B cell (primary cell): ENCODE measurements at regions not wholly inside any gene's neighbourhood (a gene's known extent, or its start where the extent isn't known, plus 50 kb on each side); places are given as distances from the start of the nearest gene placed in this dataset.

Experiments used
- ATAC-seq: fragments of 200-7000 bp; cut with Tn5 transposase; one replicate; pipeline ENCODE4 v1.10.0; 2021; ENCODE audit warnings: low read depth, mild to moderate bottlenecking, moderate number of reproducible peaks, moderate library complexity
- CTCF ChIA-PET: fragments of 350-600 bp; sonication (Branson Sonifier 250); formaldehyde crosslinking; loops from one replicate; lab custom pipeline; 2021; ENCODE audit warnings: antibody characterized with exemption, inconsistent platforms; lab: Charles Lee
- POLR2A ChIA-PET: fragments of 350-600 bp; sonication (Branson Sonifier 250); formaldehyde crosslinking; loops from one replicate; lab custom pipeline; 2021; ENCODE audit warnings: antibody characterized with exemption; lab: Charles Lee
- DNase-seq: peaks from one replicate; pipeline ENCODE4 v3.0.0; 2013
- H2AFZ ChIP-seq: 2 replicates; pipeline ENCODE4 v1.6.1; 2012; ENCODE audit warnings: mild to moderate bottlenecking, low read depth, low read length; ENCODE audit not compliant: insufficient read depth, poor library complexity, severe bottlenecking
- H3K27ac ChIP-seq, 2 donors: 1 replicate in 1 of 2; 2 replicates in 1 of 2; pipeline ENCODE4 v1.5.1; 2012 to 2013; ENCODE audit warnings: low read length in 2 of 2, mild to moderate bottlenecking in 2 of 2, moderate library complexity in 1 of 2
- H3K27me3 ChIP-seq, 4 experiments: fragments of 200-600 bp in 1 of 4; sonication (generic) in 1 of 4; replicated peaks in 1 of 4; 1 replicate in 2 of 4; 2 replicates in 2 of 4; pipeline versions ENCODE4 v1.6.1 to v1.7.0; 2013 to 2016; ENCODE audit warnings: low read length in 3 of 4, mild to moderate bottlenecking in 2 of 4, mixed read lengths in 1 of 4, moderate library complexity in 1 of 4; ENCODE audit not compliant: insufficient read depth in 4 of 4, control insufficient read depth in 3 of 4; ENCODE audit errors: control extremely low read depth in 1 of 4
- H3K36me3 ChIP-seq, 2 experiments: replicated peaks in 1 of 2; 1 replicate in 1 of 2; 2 replicates in 1 of 2; pipeline versions ENCODE4 v1.6.1 to v1.7.1; 2013; ENCODE audit warnings: low read length in 1 of 2; ENCODE audit not compliant: insufficient read depth in 2 of 2, control insufficient read depth in 1 of 2; ENCODE audit errors: control extremely low read depth in 1 of 2, extremely low read depth in 1 of 2
- H3K4me1 ChIP-seq, 2 donors: fragments of 200-600 bp in 1 of 2; sonication (generic) in 1 of 2; 1 replicate in 1 of 2; 2 replicates in 1 of 2; pipeline versions ENCODE4 v1.5.1 to v1.6.1; 2013 to 2017; ENCODE audit warnings: low read length in 2 of 2; ENCODE audit not compliant: control insufficient read depth in 2 of 2, insufficient read depth in 2 of 2
- H3K4me2 ChIP-seq: replicated peaks from 2 replicates; pipeline ENCODE3; 2012; ENCODE audit warnings: mild to moderate bottlenecking, low read depth, low read length; ENCODE audit not compliant: poor library complexity, severe bottlenecking
- H3K4me3 ChIP-seq, 5 experiments: fragments of 200-600 bp in 1 of 5; sonication (generic) in 1 of 5; 1 replicate in 3 of 5; 2 replicates in 2 of 5; pipeline versions ENCODE4 v1.5.1 to v1.7.0; 2011 to 2016; ENCODE audit warnings: low read length in 4 of 5, mild to moderate bottlenecking in 4 of 5, low read depth in 2 of 5, control low read depth in 1 of 5, moderate library complexity in 1 of 5; ENCODE audit not compliant: insufficient read depth in 1 of 5; ENCODE audit errors: control extremely low read depth in 1 of 5, extremely low read depth in 1 of 5
- H3K79me2 ChIP-seq: fragments of 200-600 bp; sonication (generic); one replicate; pipeline ENCODE4 v1.6.0; 2016; ENCODE audit warnings: low read length; ENCODE audit not compliant: control insufficient read depth, insufficient read depth
- H3K9ac ChIP-seq: fragments of 200-600 bp; sonication (generic); 2 replicates; pipeline ENCODE4 v1.6.1; 2017; ENCODE audit warnings: mild to moderate bottlenecking, low read length, moderate library complexity
- H3K9me3 ChIP-seq, 3 donors: one replicate each; pipeline versions ENCODE4 v1.6.1 to v1.7.1; 2013; ENCODE audit warnings: low read length in 2 of 3; ENCODE audit not compliant: control insufficient read depth in 2 of 3, insufficient read depth in 1 of 3; ENCODE audit errors: control extremely low read depth in 1 of 3
- H4K20me1 ChIP-seq: 2 replicates; pipeline ENCODE4 v1.6.0; 2012; ENCODE audit warnings: mild to moderate bottlenecking, low read length; ENCODE audit not compliant: insufficient read depth, control insufficient read depth, poor library complexity, severe bottlenecking
- H3K27ac Mint-ChIP-seq: one replicate; pipeline ENCODE4 v1.8.0; 2021; ENCODE audit warnings: mixed read lengths
- H3K27me3 Mint-ChIP-seq: one replicate; pipeline ENCODE4 v1.8.0; 2021; ENCODE audit warnings: mixed read lengths
- H3K4me1 Mint-ChIP-seq: one replicate; pipeline ENCODE4 v1.8.0; 2021; ENCODE audit warnings: mixed read lengths
- H3K4me3 Mint-ChIP-seq: one replicate; pipeline ENCODE4 v1.8.0; 2021; ENCODE audit warnings: mixed read lengths
- H3K9me3 Mint-ChIP-seq: one replicate; pipeline ENCODE4 v1.8.0; 2022; ENCODE audit warnings: mixed read lengths; ENCODE audit not compliant: insufficient read depth
- EZH2 ChIP-seq: IDR thresholded peaks from 2 replicates; pipeline ENCODE4 v1.6.1; 2012; ENCODE audit warnings: borderline replicate concordance, low read depth, mild to moderate bottlenecking, moderate library complexity, low read length; ENCODE audit not compliant: insufficient read depth, poor library complexity, severe bottlenecking
- WGBS: methylation state at CpG from one replicate; pipeline ENCODE4 v1.1.5; 2013; ENCODE audit warnings: missing lambda C conversion rate; ENCODE audit not compliant: insufficient coverage; 5-methylcytosine and 5-hydroxymethylcytosine counted together
- intact Hi-C: fragments of 100-400 bp; cut with micrococcal nuclease; formaldehyde crosslinking; loops from one replicate; pipeline ENCODE4 v1.10.0; 2022
- TF ChIP-seq, protein P1 (sequence below): fragments of 200-600 bp; IDR thresholded peaks from one replicate; pipeline ENCODE4 v1.8.0; 2022; ENCODE audit warnings: antibody characterized with exemption, mild to moderate bottlenecking

DNA sequence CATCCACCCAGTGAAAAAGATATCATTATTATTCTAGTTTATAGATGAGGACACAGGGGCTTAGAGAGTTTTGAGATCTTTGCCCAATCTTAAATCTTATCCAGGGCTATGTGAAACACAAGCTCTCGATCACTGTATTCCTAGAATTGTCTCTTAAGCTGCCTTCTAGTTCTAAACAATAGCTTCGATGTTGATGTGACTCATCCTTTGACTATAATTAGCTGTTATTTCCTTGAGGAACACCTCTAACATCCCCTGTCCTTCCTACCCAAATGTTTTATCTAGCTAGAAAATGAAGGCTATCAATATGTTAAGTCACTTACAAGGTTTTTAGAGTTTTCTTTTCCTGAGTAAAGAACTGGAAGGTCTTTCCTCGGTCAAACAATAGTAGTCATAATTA lies 83.1 kb upstream of the STAC start:
- Mint-ChIP-seq H3K27ac (no peak overlapping the region), H3K4me1 (no peaks in the 10 kb centered on the region), H3K4me3 (no peak overlapping the region), H3K9me3 (no peaks in the 10 kb centered on the region), H3K27me3 (no peaks in the 10 kb centered on the region)
- Histone ChIP-seq H3K36me3 (no peaks in the 10 kb centered on the region), H3K79me2 (no peaks in the 10 kb centered on the region), H3K4me2 (no peak overlapping the region), H3K27ac (no peak overlapping the region), H3K4me3 (no peak overlapping the region), H4K20me1 (no peaks in the 10 kb centered on the region), H3K27me3 (no peaks in the 10 kb centered on the region), H3K9me3 (no peaks in the 10 kb centered on the region), H3K4me1 (no peaks in the 10 kb centered on the region), H3K9ac (no peak overlapping the region), H2AFZ (no peak overlapping the region)
- ChIA-PET CTCF (no interaction called here), POLR2A (no interaction called here)
- DNase-seq (no peak), ATAC-seq (no peak)
- no peak for TF ChIP-seq EZH2
- TF ChIP-seq, protein P1, sequence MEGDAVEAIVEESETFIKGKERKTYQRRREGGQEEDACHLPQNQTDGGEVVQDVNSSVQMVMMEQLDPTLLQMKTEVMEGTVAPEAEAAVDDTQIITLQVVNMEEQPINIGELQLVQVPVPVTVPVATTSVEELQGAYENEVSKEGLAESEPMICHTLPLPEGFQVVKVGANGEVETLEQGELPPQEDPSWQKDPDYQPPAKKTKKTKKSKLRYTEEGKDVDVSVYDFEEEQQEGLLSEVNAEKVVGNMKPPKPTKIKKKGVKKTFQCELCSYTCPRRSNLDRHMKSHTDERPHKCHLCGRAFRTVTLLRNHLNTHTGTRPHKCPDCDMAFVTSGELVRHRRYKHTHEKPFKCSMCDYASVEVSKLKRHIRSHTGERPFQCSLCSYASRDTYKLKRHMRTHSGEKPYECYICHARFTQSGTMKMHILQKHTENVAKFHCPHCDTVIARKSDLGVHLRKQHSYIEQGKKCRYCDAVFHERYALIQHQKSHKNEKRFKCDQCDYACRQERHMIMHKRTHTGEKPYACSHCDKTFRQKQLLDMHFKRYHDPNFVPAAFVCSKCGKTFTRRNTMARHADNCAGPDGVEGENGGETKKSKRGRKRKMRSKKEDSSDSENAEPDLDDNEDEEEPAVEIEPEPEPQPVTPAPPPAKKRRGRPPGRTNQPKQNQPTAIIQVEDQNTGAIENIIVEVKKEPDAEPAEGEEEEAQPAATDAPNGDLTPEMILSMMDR, result no peak
- 94% methylated on average over 2 of the region's 3 CpGs for WGBS
- intact Hi-C loops, result no loop called here

DNA sequence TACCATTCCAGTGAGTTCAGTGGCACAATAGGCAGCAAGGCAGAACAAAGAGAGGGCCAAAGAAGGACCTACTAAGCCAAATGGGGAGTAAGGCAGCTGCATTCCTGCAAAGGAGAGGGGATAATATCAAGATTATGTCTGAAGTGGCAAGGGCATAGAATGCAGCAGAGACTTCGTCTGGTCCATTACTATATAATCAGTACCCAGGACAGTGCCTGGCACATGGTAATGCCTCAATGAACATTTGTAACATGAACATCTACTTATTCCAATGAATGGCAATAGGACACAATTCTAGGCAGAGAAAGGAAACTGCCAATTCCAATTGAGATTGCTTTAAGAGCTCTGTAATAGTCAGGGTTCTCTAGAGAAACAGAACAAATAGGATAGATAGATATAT lies 82.1 kb upstream of the STAC start:
- no CpG with 5 or more reads among the region's 1 CpG for WGBS
- Histone ChIP-seq H3K79me2 (no peaks in the 10 kb centered on the region), H2AFZ (no peak overlapping the region), H3K9ac (no peak overlapping the region), H3K4me3 (no peak overlapping the region), H3K9me3 (no peaks in the 10 kb centered on the region), H3K4me1 (no peaks in the 10 kb centered on the region), H4K20me1 (no peaks in the 10 kb centered on the region), H3K27ac (no peak overlapping the region), H3K36me3 (no peaks in the 10 kb centered on the region), H3K4me2 (no peak overlapping the region), H3K27me3 (no peaks in the 10 kb centered on the region)
- Mint-ChIP-seq H3K9me3 (no peaks in the 10 kb centered on the region), H3K27ac (no peak overlapping the region), H3K4me1 (no peaks in the 10 kb centered on the region), H3K27me3 (no peaks in the 10 kb centered on the region), H3K4me3 (no peak overlapping the region)
- DNase-seq, result no peak
- ChIA-PET POLR2A (no interaction called here), CTCF (no interaction called here)
- no peak for TF ChIP-seq EZH2
- TF ChIP-seq, protein P1, result no peak
- intact Hi-C loops, result no loop called here
- ATAC-seq, result no peak
